ENCODE measurements at regions not wholly inside any gene's neighbourhood (a gene's known extent, or its start where the extent isn't known, plus 50 kb on each side); places are given as distances from the start of the nearest gene placed in this dataset.

GRCh38 chr14:42013559-42013958 is 406.9 kb downstream of the LRFN5 start:
- no peak for TF ChIP-seq EZH2phosphoT487 (IDR thresholded peaks at IDR 0.05; ENCODE audit: borderline replicate concordance, low read length)
- no peak for TF ChIP-seq CTCF (IDR thresholded peaks at IDR 0.05; ENCODE audit: low read depth, low read length, poor library complexity, severe bottlenecking)
